Epithelial cell of esophagus (primary cell): ENCODE measurements at regions not wholly inside any gene's neighbourhood (a gene's known extent, or its start where the extent isn't known, plus 50 kb on each side); places are given as distances from the start of the nearest gene placed in this dataset.

ENCODE experiments used
- DNase-seq: peaks from one replicate; pipeline ENCODE4 v3.0.0; 2010; ENCODE audit warnings: low read depth
- H3K4me3 ChIP-seq: 2 replicates; pipeline ENCODE4 v1.5.1; 2011; ENCODE audit warnings: mild to moderate bottlenecking, low read length, control low read depth
- TF ChIP-seq, protein P1 (sequence below): IDR thresholded peaks from 2 replicates; pipeline ENCODE4 v1.5.1; 2011; ENCODE audit warnings: low read depth, mild to moderate bottlenecking, low read length, control low read depth, inconsistent platforms; ENCODE audit not compliant: insufficient read depth; ENCODE audit errors: missing control alignments

DNA sequence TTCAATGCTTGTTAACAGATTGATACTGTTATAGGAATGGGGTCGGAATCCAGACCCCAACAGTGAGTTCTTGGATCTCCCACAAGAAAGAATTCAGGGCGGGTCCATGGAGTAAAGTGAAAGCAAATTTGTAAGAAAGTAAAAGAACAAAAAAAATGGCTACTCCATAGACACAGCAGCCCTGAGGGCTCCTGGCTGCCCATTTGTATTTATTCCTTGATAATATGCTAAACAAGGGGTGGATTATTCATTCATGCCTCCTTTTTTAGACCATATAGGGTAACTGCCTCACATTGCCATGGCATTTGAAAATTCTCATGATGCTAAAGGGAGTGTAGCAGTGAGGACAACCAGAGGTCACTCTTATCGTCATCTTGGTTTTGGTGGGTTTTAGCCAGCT is 717.2 kb upstream of the KCND2 start:
- no peak for DNase-seq
- TF ChIP-seq, protein P1, sequence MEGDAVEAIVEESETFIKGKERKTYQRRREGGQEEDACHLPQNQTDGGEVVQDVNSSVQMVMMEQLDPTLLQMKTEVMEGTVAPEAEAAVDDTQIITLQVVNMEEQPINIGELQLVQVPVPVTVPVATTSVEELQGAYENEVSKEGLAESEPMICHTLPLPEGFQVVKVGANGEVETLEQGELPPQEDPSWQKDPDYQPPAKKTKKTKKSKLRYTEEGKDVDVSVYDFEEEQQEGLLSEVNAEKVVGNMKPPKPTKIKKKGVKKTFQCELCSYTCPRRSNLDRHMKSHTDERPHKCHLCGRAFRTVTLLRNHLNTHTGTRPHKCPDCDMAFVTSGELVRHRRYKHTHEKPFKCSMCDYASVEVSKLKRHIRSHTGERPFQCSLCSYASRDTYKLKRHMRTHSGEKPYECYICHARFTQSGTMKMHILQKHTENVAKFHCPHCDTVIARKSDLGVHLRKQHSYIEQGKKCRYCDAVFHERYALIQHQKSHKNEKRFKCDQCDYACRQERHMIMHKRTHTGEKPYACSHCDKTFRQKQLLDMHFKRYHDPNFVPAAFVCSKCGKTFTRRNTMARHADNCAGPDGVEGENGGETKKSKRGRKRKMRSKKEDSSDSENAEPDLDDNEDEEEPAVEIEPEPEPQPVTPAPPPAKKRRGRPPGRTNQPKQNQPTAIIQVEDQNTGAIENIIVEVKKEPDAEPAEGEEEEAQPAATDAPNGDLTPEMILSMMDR: no peak
- H3K4me3 ChIP-seq: no peak overlapping the region

DNA sequence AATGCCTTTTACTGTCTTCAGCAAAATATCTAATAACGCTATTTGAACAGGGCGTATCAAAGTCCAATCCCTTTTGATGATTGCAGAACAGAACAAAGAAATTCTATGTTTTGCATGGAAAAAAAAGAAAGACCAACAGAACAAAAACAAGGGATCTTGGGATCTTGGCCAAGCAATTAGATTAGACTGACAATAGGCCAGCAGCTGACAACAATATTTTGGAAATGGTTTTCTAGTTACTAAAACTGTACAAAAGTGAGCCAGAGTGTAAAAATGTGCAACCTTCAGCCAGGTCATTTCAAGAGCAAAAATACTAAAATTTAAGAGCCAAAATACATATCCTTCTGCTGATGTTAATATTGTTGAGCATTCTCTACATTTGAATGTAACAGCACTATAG is 716.5 kb upstream of the KCND2 start:
- no peak overlapping the region for H3K4me3 ChIP-seq
- no peak for DNase-seq
- TF ChIP-seq, protein P1: no peak

DNA sequence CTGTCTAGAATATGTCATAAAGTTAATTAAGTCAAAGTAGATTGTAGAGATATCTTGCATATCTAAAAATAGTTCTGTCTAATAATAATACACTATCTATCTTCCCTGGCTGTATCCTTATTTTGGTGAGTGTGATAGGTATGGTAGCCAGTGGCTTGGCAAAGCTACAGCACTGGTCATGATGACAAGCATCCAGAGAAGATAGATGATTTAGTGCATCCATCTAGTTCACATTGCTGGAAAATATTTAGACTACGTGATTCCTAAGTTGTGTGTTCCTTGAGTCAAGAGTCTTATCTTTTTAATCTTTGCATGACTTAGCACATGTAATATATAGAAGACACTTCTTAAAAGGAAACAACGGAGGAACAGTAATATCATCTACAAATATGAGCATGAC is 711.2 kb upstream of the KCND2 start:
- DNase-seq: no peak
- no peak overlapping the region for H3K4me3 ChIP-seq
- TF ChIP-seq, protein P1: no peak

DNA sequence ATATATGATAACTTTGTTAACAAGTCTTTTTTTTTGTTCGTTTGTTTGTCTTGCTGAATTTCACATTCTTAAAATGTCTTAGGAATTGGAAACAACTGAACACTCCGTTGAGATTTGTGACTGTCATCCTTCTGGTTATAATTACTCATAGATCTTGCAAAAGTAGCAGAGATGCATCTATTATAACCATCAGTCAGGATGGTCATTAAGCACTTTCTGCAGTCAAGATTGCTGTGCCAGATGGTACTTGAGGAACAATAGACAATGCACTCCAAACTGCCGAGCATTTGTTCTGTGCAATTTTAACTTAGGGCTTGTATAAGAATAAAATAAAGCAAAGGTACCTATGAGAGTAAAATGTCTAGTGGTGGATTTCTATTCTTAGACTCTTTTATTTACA is 710.1 kb upstream of the KCND2 start:
- DNase-seq: no peak
- TF ChIP-seq, protein P1: no peak
- no peak overlapping the region for H3K4me3 ChIP-seq

DNA sequence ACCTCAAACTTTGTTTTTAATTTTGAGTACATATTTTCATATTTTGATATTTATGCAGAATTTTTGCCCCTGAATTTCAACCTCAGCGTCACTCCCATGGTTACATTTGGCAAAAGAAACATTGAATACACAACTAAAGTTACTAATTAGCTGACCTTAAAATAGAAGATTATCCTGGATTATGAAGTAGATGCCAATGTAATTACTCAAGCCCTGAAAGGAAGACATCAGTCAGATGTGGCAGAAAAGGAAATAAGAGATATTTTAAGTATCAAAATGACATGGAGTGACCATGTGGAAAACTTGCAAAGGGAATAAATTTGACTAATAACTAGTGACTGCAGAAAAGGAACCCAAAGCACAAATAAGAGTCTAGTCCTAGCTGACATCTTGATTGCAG is 701.3 kb upstream of the KCND2 start:
- TF ChIP-seq, protein P1: no peak
- no peak for DNase-seq
- no peak overlapping the region for H3K4me3 ChIP-seq

DNA sequence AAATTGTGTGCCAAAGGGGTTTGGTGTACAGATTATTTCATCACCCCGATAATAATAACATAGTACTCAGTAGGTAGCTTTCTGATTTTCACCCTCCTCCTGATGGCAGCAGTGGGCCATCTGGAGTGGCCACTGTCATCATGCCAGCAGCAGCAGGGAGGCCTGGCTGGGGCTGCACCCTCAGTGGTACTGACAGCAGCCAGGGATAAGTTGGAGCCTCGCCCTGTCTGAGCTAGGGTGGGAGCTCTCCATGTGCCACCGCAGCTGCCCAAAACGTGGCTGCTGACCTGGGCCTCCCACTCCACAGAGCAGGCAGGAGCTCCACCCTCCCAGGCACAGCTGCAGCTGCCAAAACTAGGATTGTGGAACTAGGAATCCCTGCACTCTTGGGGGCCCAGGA is 700.8 kb upstream of the KCND2 start:
- TF ChIP-seq, protein P1: no peak
- H3K4me3 ChIP-seq: no peak overlapping the region
- DNase-seq: no peak

DNA sequence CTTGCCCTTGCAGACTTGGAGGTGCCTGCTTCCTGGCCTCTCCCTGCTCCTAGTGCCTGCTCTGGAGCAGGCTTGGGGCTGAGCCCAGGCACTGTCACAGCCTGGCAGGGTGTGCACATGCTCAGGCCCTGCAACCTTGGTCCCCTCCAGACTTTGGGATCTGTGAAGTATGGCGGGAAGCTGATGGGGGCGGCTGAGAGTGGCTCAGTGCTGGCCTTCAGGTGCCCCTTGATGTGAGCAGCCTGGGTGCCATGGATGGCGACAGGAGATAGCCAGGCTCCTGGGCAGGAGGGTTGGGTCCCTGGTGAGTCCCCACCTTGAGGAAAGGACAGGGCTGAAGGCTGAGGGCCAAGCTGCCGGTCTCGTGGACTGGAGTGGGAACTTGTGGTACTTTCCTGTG is 700.4 kb upstream of the KCND2 start:
- no peak overlapping the region for H3K4me3 ChIP-seq

More for the DNA sequence above, 700.4 kb upstream of the KCND2 start:
- TF ChIP-seq, protein P1: no peak
- DNase-seq: no peak
